A549 (cell line): ENCODE measurements at regions not wholly inside any gene's neighbourhood (a gene's known extent, or its start where the extent isn't known, plus 50 kb on each side); places are given as distances from the start of the nearest gene placed in this dataset.

Experiments used
- CBX2 ChIP-seq: fragments of 200-600 bp; sonication (generic); IDR thresholded peaks from 2 replicates; pipeline ENCODE4 v1.6.1; 2016; ENCODE audit warnings: low read depth, mild to moderate bottlenecking, borderline replicate concordance
- CHD2 ChIP-seq: fragments of 150-350 bp; IDR thresholded peaks from 2 replicates; pipeline ENCODE4 v1.6.1; 2014; ENCODE audit warnings: low read length; ENCODE audit not compliant: partially characterized antibody
- EHMT2 ChIP-seq: fragments of 200-600 bp; sonication (generic); IDR thresholded peaks from 2 replicates; pipeline ENCODE4 v1.6.1; 2016; ENCODE audit warnings: antibody characterized with exemption, low read depth, mild to moderate bottlenecking, moderate library complexity
- ESRRA ChIP-seq: fragments of 150-350 bp; IDR thresholded peaks from 2 replicates; pipeline ENCODE4 v1.6.1; 2014; ENCODE audit warnings: mild to moderate bottlenecking, low read length, borderline replicate concordance
- MAFK ChIP-seq: fragments of 450-650 bp; IDR thresholded peaks from 2 replicates; pipeline ENCODE4 v1.6.1; 2014; ENCODE audit not compliant: partially characterized antibody
- MAZ ChIP-seq: fragments of 150-350 bp; IDR thresholded peaks from 2 replicates; pipeline ENCODE4 v1.6.1; 2014; ENCODE audit warnings: antibody characterized with exemption, low read depth, low read length, borderline replicate concordance
- MYC ChIP-seq: IDR thresholded peaks from 2 replicates; pipeline ENCODE4 v1.6.1; 2012; ENCODE audit warnings: mild to moderate bottlenecking, inconsistent platforms, low read length, improper control_type of control experiment, borderline replicate concordance
- POLR2A ChIP-seq: IDR thresholded peaks from 2 replicates; pipeline ENCODE4 v1.6.1; 2012; ENCODE audit warnings: mild to moderate bottlenecking, low read length
- RAD21 ChIP-seq, 2 experiments: fragments of >200 bp in 1 of 2; sonication (Bioruptor Twin) in 1 of 2; formaldehyde crosslinking in 1 of 2; IDR thresholded peaks in 1 of 2; conservative IDR thresholded peaks in 1 of 2; 2 replicates in 1 of 2; 3 replicates in 1 of 2; pipeline ENCODE4 v1.6.1; 2012 to 2018; ENCODE audit warnings: inconsistent platforms in 1 of 2
- RFX5 ChIP-seq: fragments of 450-650 bp; IDR thresholded peaks from 2 replicates; pipeline ENCODE4 v1.7.1; 2014; ENCODE audit warnings: antibody characterized with exemption, mild to moderate bottlenecking, moderate library complexity
- USF2 ChIP-seq: fragments of 450-650 bp; IDR thresholded peaks from 2 replicates; pipeline ENCODE4 v1.6.1; 2014; ENCODE audit warnings: antibody characterized with exemption
- TF ChIP-seq, protein P1 (sequence below): fragments of 200-600 bp; sonication (generic); IDR thresholded peaks from 2 replicates; pipeline ENCODE4 v1.6.1; 2016; ENCODE audit warnings: antibody characterized with exemption, mild to moderate bottlenecking, moderate library complexity
- TF ChIP-seq, protein P2 (sequence below): fragments of >200 bp; sonication (Bioruptor Twin); formaldehyde crosslinking; IDR thresholded peaks from 3 replicates; pipeline ENCODE4 v1.5.1; 2016
- TF ChIP-seq, protein P3 (sequence below): IDR thresholded peaks from 2 replicates; pipeline ENCODE4 v1.6.1; 2012

GRCh38 chr6:48919555-48919954, 543.5 kb downstream of the MMUT start:
- TF ChIP-seq EHMT2 (no peak), USF2 (no peak), POLR2A (no peak), MAFK (no peak), RFX5 (no peak), CHD2 (no peak), RAD21 (conservative IDR thresholded peaks at IDR 0.05 in 1 of 2, IDR thresholded peaks at IDR 0.05 in 1 of 2) (no peak), MYC (no peak), ESRRA (no peak), MAZ (no peak), CBX2 (no peak)
- TF ChIP-seq, protein P1, sequence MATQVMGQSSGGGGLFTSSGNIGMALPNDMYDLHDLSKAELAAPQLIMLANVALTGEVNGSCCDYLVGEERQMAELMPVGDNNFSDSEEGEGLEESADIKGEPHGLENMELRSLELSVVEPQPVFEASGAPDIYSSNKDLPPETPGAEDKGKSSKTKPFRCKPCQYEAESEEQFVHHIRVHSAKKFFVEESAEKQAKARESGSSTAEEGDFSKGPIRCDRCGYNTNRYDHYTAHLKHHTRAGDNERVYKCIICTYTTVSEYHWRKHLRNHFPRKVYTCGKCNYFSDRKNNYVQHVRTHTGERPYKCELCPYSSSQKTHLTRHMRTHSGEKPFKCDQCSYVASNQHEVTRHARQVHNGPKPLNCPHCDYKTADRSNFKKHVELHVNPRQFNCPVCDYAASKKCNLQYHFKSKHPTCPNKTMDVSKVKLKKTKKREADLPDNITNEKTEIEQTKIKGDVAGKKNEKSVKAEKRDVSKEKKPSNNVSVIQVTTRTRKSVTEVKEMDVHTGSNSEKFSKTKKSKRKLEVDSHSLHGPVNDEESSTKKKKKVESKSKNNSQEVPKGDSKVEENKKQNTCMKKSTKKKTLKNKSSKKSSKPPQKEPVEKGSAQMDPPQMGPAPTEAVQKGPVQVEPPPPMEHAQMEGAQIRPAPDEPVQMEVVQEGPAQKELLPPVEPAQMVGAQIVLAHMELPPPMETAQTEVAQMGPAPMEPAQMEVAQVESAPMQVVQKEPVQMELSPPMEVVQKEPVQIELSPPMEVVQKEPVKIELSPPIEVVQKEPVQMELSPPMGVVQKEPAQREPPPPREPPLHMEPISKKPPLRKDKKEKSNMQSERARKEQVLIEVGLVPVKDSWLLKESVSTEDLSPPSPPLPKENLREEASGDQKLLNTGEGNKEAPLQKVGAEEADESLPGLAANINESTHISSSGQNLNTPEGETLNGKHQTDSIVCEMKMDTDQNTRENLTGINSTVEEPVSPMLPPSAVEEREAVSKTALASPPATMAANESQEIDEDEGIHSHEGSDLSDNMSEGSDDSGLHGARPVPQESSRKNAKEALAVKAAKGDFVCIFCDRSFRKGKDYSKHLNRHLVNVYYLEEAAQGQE, result no peak
- TF ChIP-seq, protein P2, sequence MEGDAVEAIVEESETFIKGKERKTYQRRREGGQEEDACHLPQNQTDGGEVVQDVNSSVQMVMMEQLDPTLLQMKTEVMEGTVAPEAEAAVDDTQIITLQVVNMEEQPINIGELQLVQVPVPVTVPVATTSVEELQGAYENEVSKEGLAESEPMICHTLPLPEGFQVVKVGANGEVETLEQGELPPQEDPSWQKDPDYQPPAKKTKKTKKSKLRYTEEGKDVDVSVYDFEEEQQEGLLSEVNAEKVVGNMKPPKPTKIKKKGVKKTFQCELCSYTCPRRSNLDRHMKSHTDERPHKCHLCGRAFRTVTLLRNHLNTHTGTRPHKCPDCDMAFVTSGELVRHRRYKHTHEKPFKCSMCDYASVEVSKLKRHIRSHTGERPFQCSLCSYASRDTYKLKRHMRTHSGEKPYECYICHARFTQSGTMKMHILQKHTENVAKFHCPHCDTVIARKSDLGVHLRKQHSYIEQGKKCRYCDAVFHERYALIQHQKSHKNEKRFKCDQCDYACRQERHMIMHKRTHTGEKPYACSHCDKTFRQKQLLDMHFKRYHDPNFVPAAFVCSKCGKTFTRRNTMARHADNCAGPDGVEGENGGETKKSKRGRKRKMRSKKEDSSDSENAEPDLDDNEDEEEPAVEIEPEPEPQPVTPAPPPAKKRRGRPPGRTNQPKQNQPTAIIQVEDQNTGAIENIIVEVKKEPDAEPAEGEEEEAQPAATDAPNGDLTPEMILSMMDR, result no peak
- TF ChIP-seq, protein P3, sequence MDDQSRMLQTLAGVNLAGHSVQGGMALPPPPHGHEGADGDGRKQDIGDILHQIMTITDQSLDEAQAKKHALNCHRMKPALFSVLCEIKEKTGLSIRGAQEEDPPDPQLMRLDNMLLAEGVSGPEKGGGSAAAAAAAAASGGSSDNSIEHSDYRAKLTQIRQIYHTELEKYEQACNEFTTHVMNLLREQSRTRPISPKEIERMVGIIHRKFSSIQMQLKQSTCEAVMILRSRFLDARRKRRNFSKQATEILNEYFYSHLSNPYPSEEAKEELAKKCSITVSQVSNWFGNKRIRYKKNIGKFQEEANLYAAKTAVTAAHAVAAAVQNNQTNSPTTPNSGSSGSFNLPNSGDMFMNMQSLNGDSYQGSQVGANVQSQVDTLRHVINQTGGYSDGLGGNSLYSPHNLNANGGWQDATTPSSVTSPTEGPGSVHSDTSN, result no peak
